ENCODE measurements at regions not wholly inside any gene's neighbourhood (a gene's known extent, or its start where the extent isn't known, plus 50 kb on each side); places are given as distances from the start of the nearest gene placed in this dataset.

DNA sequence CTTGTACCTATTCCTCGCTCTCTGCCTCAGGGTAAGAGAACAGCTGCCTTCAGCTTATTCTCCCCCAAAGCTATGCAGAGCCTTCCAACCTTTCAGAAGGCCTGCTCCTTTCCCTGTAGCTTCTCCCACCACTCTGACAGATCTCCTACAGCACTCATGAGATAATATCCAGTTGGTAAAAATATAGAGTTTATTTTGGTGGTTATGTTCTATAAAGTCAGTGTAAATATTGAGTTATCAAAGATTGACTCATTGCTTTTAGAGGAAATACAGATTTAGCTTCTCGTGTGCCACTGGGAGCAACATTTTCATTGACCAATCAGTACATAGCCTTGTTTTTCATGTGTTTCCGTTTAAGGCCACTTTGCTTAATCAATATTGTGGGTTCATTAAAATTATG lies 216.2 kb upstream of the TECRL start:
- ATAC-seq (peak; percentile 92), DNase-seq (peak; percentile 65)
- CTCF ChIA-PET: interaction anchor here (0.7 kb wide), 1 partner anchor 62 kb away, joined by 3 read pairs; no protein-coding TSS in a partner anchor
- intact Hi-C loops (cut with micrococcal nuclease): loop anchor here (10.0 kb wide), 1 partner anchor 769 kb away; no protein-coding TSS in a partner anchor
- no peaks in the 10 kb centered on the region for H3K36me3 ChIP-seq (ENCODE audit: low read depth, low read length)
- no peak overlapping the region for H2AFZ ChIP-seq (ENCODE audit: low read length)
- no peak overlapping the region for H3K9ac ChIP-seq (ENCODE audit: low read length)
- H3F3A ChIP-seq (ENCODE audit: low read length, unreplicated experiment): no peaks in the 10 kb centered on the region
- peaks cover 17% of the 10 kb centered on the region; the same call in 1 of the 2 replicates for H3K4me1 ChIP-seq (ENCODE audit: insufficient read depth, low read length)
- peak overlapping the region; percentile 22; the same call in 1 of the 2 replicates for H3K4me2 ChIP-seq (ENCODE audit: low read length)
- H3K4me3 ChIP-seq (ENCODE audit: low read length): no peak overlapping the region
- POLR2A ChIA-PET (ENCODE audit: unreplicated experiment): no interaction called here
- no peaks in the 10 kb centered on the region for H3K79me2 ChIP-seq (ENCODE audit: low read length)
- TF ChIP-seq, protein P1, sequence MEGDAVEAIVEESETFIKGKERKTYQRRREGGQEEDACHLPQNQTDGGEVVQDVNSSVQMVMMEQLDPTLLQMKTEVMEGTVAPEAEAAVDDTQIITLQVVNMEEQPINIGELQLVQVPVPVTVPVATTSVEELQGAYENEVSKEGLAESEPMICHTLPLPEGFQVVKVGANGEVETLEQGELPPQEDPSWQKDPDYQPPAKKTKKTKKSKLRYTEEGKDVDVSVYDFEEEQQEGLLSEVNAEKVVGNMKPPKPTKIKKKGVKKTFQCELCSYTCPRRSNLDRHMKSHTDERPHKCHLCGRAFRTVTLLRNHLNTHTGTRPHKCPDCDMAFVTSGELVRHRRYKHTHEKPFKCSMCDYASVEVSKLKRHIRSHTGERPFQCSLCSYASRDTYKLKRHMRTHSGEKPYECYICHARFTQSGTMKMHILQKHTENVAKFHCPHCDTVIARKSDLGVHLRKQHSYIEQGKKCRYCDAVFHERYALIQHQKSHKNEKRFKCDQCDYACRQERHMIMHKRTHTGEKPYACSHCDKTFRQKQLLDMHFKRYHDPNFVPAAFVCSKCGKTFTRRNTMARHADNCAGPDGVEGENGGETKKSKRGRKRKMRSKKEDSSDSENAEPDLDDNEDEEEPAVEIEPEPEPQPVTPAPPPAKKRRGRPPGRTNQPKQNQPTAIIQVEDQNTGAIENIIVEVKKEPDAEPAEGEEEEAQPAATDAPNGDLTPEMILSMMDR (conservative IDR thresholded peaks at IDR 0.05; ENCODE audit: low read depth, low read length): no peak
- TF ChIP-seq EZH2phosphoT487 (IDR thresholded peaks at IDR 0.05; ENCODE audit: borderline replicate concordance, low read length) (no peak), EZH2 (IDR thresholded peaks at IDR 0.05; ENCODE audit: low read length, unreplicated experiment) (no peak)
- H4K20me1 ChIP-seq (ENCODE audit: low read length): no peaks in the 10 kb centered on the region
- no peaks in the 10 kb centered on the region for H3K27me3 ChIP-seq (ENCODE audit: low read length)
- no peaks in the 10 kb centered on the region for H3K9me2 ChIP-seq (replicated peaks; ENCODE audit: low read length)
- H3K9me3 ChIP-seq (ENCODE audit: low read length): no peaks in the 10 kb centered on the region
- H3K27ac ChIP-seq (ENCODE audit: low read length): no peak overlapping the region
- no TSS peak for BruUV-seq (replicated peaks)

DNA sequence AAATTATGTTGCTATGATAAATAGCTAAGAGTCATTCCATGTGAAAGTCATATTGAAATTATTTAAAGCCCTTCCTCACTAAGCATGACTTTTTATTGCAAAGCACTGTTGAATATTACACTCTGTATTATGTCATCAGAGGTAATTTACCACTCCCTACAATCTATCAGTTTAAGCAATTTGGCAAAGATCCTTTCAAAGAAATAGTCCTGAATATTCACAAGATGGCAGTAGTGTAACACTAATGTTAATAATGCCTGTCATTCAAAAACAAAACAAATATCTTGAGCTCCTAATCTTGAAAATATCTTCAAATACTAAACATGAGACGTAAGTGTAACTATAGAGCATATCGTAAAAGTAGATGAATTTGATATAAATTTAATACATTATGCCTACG lies 208.6 kb upstream of the TECRL start:
- H3K9ac ChIP-seq (ENCODE audit: low read length): no peak overlapping the region
- no peak overlapping the region for H2AFZ ChIP-seq (ENCODE audit: low read length)
- H3K9me2 ChIP-seq (replicated peaks; ENCODE audit: low read length): no peaks in the 10 kb centered on the region
- ATAC-seq: peak; percentile 67
- no peaks in the 10 kb centered on the region for H3K79me2 ChIP-seq (ENCODE audit: low read length)
- H3K4me3 ChIP-seq (ENCODE audit: low read length): no peak overlapping the region
- peak overlapping the region; percentile 33; the same call in 1 of the 2 replicates for H3K4me2 ChIP-seq (ENCODE audit: low read length)
- DNase-seq: peak; percentile 77
- no TSS peak for BruUV-seq (replicated peaks)
- intact Hi-C loops (cut with micrococcal nuclease): loop anchor here (1.0 to 5.0 kb wide), 4 partner anchors 98 to 390 kb away; no protein-coding TSS in a partner anchor
- ChIA-PET POLR2A (ENCODE audit: unreplicated experiment) (interaction anchor here (0.6 kb wide), 1 partner anchor 788 kb away, joined by 4 read pairs; no protein-coding TSS in a partner anchor), CTCF (interaction anchor here (0.6 to 1.1 kb wide), 4 partner anchors 78 to 1957 kb away, joined by 3 to 22 read pairs (median 5); no protein-coding TSS in a partner anchor)
- H3F3A ChIP-seq (ENCODE audit: low read length, unreplicated experiment): no peaks in the 10 kb centered on the region
- H3K4me1 ChIP-seq (ENCODE audit: insufficient read depth, low read length): peaks cover 4% of the 10 kb centered on the region; the same call in 1 of the 2 replicates
- H4K20me1 ChIP-seq (ENCODE audit: low read length): no peaks in the 10 kb centered on the region
- H3K27me3 ChIP-seq (ENCODE audit: low read length): no peaks in the 10 kb centered on the region
- H3K36me3 ChIP-seq (ENCODE audit: low read depth, low read length): no peaks in the 10 kb centered on the region
- H3K27ac ChIP-seq (ENCODE audit: low read length): no peak overlapping the region
- TF ChIP-seq, protein P1 (conservative IDR thresholded peaks at IDR 0.05; ENCODE audit: low read depth, low read length): peak; percentile 80
- TF ChIP-seq EZH2phosphoT487 (IDR thresholded peaks at IDR 0.05; ENCODE audit: borderline replicate concordance, low read length): no peak
- H3K9me3 ChIP-seq (ENCODE audit: low read length): no peaks in the 10 kb centered on the region

DNA sequence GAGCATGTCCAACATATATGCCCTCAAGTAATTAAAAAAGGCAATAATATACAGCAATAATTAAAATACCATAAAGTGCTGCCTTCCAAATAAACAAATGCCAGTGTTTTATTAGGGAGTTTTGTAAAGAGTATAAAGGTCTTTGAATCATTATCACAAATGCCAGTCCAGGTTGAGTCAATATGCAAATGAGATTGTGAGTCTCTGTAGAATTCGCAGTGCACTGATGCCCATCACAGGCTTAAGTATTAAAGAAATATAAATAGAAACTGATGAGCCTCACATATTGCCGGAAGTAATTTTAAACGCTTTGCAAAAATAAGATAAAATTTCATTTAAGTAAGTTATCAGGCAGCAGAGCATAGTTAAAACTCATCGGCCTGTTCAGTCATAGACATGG lies 205.0 kb upstream of the TECRL start:
- no peaks in the 10 kb centered on the region for H4K20me1 ChIP-seq (ENCODE audit: low read length)
- no peaks in the 10 kb centered on the region for H3K36me3 ChIP-seq (ENCODE audit: low read depth, low read length)
- TF ChIP-seq EZH2phosphoT487 (IDR thresholded peaks at IDR 0.05; ENCODE audit: borderline replicate concordance, low read length) (no peak), EZH2 (IDR thresholded peaks at IDR 0.05; ENCODE audit: low read length, unreplicated experiment) (no peak)
- TF ChIP-seq, protein P1 (conservative IDR thresholded peaks at IDR 0.05; ENCODE audit: low read depth, low read length): no peak
- no peak overlapping the region for H2AFZ ChIP-seq (ENCODE audit: low read length)
- ChIA-PET CTCF (no interaction called here), POLR2A (ENCODE audit: unreplicated experiment) (no interaction called here)
- no peaks in the 10 kb centered on the region for H3K79me2 ChIP-seq (ENCODE audit: low read length)
- no peak overlapping the region for H3K4me3 ChIP-seq (ENCODE audit: low read length)
- no peaks in the 10 kb centered on the region for H3K27me3 ChIP-seq (ENCODE audit: low read length)
- peaks cover 4% of the 10 kb centered on the region; the same call in 1 of the 2 replicates for H3K4me1 ChIP-seq (ENCODE audit: insufficient read depth, low read length)
- no peak for DNase-seq
- H3K9me2 ChIP-seq (replicated peaks; ENCODE audit: low read length): no peaks in the 10 kb centered on the region
- H3K9ac ChIP-seq (ENCODE audit: low read length): no peak overlapping the region
- intact Hi-C loops (cut with micrococcal nuclease): no loop called here
- no peak overlapping the region for H3K27ac ChIP-seq (ENCODE audit: low read length)
- BruUV-seq (replicated peaks): no TSS peak
- H3F3A ChIP-seq (ENCODE audit: low read length, unreplicated experiment): no peaks in the 10 kb centered on the region
- no peaks in the 10 kb centered on the region for H3K9me3 ChIP-seq (ENCODE audit: low read length)
- peak; percentile 56 for ATAC-seq
- H3K4me2 ChIP-seq (ENCODE audit: low read length): no peak overlapping the region
